ENCODE measurements at regions not wholly inside any gene's neighbourhood (a gene's known extent, or its start where the extent isn't known, plus 50 kb on each side); places are given as distances from the start of the nearest gene placed in this dataset.

DNA sequence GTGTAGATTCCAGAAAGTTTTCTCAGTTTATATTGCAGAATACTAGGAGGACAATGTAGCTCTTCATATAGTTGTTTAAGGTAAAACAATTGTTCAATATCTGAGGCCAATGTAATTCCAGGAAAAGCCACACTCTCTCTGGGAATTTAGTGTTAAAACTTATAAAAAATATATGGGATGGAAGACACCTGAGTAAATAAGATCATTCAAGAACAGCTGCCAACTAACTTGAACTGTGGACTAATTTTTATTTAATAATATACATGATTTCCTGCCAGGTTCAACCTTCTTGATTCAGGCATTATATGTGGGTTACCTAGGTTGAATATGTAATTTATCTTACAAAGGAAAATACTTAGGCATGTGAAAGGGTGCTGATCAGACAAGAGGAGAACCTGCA, 841.1 kb upstream of the PRR20A start:
- no peak for TF ChIP-seq CTCF (IDR thresholded peaks at IDR 0.05; ENCODE audit: unreplicated experiment)
- Mint-ChIP-seq H3K4me1 (ENCODE audit: low read depth) (peaks cover 1% of the 10 kb centered on the region), H3K36me3 (ENCODE audit: insufficient read depth) (no peaks in the 10 kb centered on the region), H3K27ac (no peak overlapping the region), H3K9me3 (ENCODE audit: low read depth) (no peaks in the 10 kb centered on the region), H3K4me3 (ENCODE audit: low read depth) (no peak overlapping the region), H3K27me3 (no peaks in the 10 kb centered on the region)
- DNase-seq (ENCODE audit: low spot score, unreplicated experiment), result no peak

DNA sequence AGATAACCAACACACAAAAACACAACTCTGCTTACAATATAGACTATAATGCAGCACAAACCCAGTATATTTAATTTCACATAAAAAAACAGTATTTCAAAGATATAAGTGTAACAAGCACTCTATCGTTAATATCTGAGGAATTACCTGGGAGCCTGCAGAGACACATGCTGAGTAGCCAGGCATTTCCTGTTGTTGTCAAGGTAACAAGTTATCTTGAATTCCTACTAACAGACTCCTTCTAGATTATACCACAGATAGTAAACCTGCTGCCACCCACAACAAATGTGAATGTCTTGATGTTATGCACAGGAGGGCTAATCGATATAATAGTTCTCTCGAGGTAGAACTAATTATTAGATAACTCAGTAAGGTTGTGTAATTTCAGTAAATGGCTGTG, 826.0 kb upstream of the PRR20A start:
- TF ChIP-seq CTCF (IDR thresholded peaks at IDR 0.05; ENCODE audit: unreplicated experiment), result no peak
- H3K9me3 Mint-ChIP-seq (ENCODE audit: low read depth), result no peaks in the 10 kb centered on the region
- H3K27me3 Mint-ChIP-seq, result no peaks in the 10 kb centered on the region
- H3K36me3 Mint-ChIP-seq (ENCODE audit: insufficient read depth), result no peaks in the 10 kb centered on the region
- H3K27ac Mint-ChIP-seq, result no peak overlapping the region
- H3K4me3 Mint-ChIP-seq (ENCODE audit: low read depth), result no peak overlapping the region
- no peak for DNase-seq (ENCODE audit: low spot score, unreplicated experiment)
- H3K4me1 Mint-ChIP-seq (ENCODE audit: low read depth), result peaks cover 4% of the 10 kb centered on the region

- no peak overlapping the region for H3K27ac Mint-ChIP-seq
- H3K9me3 Mint-ChIP-seq (ENCODE audit: low read depth), result no peaks in the 10 kb centered on the region
- peaks cover 4% of the 10 kb centered on the region for H3K4me1 Mint-ChIP-seq (ENCODE audit: low read depth)
- no peaks in the 10 kb centered on the region for H3K36me3 Mint-ChIP-seq (ENCODE audit: insufficient read depth)
- H3K4me3 Mint-ChIP-seq (ENCODE audit: low read depth), result no peak overlapping the region
- no peak for TF ChIP-seq CTCF (IDR thresholded peaks at IDR 0.05; ENCODE audit: unreplicated experiment)
- no peaks in the 10 kb centered on the region for H3K27me3 Mint-ChIP-seq
- DNase-seq (ENCODE audit: low spot score, unreplicated experiment), result no peak
These were observed 822.9 kb upstream of the PRR20A start for GRCh38 chr13:56317841-56318240.

- Mint-ChIP-seq H3K27me3 (no peaks in the 10 kb centered on the region), H3K27ac (no peak overlapping the region), H3K4me3 (ENCODE audit: low read depth) (no peak overlapping the region), H3K36me3 (ENCODE audit: insufficient read depth) (no peaks in the 10 kb centered on the region), H3K4me1 (ENCODE audit: low read depth) (no peaks in the 10 kb centered on the region), H3K9me3 (ENCODE audit: low read depth) (no peaks in the 10 kb centered on the region)
- DNase-seq (ENCODE audit: low spot score, unreplicated experiment), result no peak
- no peak for TF ChIP-seq CTCF (IDR thresholded peaks at IDR 0.05; ENCODE audit: unreplicated experiment)
These were observed 808.0 kb upstream of the PRR20A start for GRCh38 chr13:56332671-56333070.

DNA sequence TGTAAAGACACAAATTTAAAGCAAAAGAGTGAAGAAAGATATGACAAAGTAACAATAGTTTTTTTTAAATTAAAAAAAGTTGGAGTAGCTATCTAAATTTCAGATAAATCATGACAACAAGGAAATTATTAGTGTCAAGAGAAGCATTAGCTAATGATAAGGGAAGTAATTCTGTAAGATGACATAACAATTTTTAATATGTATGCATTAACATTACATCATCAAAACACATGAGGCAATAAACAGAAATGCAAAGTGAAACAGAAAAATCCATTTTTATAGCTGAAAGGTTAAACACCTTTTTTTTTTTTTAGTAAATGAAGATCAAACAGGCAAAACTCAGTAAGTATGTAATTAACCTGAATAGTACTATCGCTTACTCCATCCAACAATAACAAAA, 804.9 kb upstream of the PRR20A start:
- Mint-ChIP-seq H3K9me3 (ENCODE audit: low read depth) (no peaks in the 10 kb centered on the region), H3K4me1 (ENCODE audit: low read depth) (no peaks in the 10 kb centered on the region), H3K36me3 (ENCODE audit: insufficient read depth) (no peaks in the 10 kb centered on the region), H3K27ac (no peak overlapping the region), H3K27me3 (no peaks in the 10 kb centered on the region), H3K4me3 (ENCODE audit: low read depth) (no peak overlapping the region)
- no peak for DNase-seq (ENCODE audit: low spot score, unreplicated experiment)
- TF ChIP-seq CTCF (IDR thresholded peaks at IDR 0.05; ENCODE audit: unreplicated experiment), result no peak
